GM21381 (cell line): ENCODE measurements at regions not wholly inside any gene's neighbourhood (a gene's known extent, or its start where the extent isn't known, plus 50 kb on each side); places are given as distances from the start of the nearest gene placed in this dataset.
A peak's percentile ranks its signal among the peaks of the same experiment; 100 is the strongest.
"Not testable (repeated sequence)": the region's sequence is repeated elsewhere in the genome, so short reads cannot be mapped to it uniquely, and the experiment has no call there.

Source experiments
- ATAC-seq: cut with Tn5 transposase; IDR thresholded peaks from one replicate; pipeline ENCODE4 v1.9.1; 2021; ENCODE audit warnings: mild to moderate bottlenecking, moderate library complexity; ENCODE audit not compliant: unreplicated experiment

DNA sequence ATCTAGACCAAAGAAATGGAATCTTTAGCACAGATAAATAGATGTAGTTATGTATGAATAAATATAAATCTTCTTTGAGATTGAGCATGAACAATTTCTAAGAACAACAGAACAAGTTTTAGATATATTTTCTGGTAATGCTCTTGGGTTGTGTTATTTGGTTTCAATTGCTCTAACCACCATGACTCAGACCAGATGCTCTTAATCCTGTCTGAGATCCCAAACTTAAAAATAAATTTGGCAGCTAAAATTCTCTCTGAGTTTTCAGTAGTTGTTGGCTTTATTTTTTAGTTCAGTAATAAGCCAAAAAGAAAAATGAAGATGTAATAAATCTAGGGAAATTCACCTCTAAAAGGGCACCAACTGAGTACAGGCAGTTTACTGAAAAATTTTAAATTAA is 1693.4 kb downstream of the NCAM2 start:
- ATAC-seq: no peak

DNA sequence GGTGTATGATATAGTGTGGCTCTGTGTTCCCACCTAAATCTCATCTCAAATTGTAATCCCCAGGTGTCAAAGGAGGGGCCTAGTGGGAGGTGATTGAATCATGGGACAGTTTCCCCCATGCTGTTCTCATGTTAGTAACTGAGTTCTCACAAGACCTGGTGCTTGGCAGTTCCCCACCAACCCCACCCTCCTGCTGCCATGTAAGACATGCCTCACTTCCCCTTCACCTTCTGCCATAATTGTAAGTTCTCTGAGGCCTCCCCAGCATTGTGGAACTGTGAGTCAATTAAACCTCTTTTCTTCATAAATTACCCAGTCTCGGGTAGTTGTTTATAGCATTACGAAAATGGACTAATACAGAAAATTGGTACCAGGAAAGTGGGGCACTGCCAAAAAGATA is 1705.3 kb downstream of the NCAM2 start:
- no peak for ATAC-seq

DNA sequence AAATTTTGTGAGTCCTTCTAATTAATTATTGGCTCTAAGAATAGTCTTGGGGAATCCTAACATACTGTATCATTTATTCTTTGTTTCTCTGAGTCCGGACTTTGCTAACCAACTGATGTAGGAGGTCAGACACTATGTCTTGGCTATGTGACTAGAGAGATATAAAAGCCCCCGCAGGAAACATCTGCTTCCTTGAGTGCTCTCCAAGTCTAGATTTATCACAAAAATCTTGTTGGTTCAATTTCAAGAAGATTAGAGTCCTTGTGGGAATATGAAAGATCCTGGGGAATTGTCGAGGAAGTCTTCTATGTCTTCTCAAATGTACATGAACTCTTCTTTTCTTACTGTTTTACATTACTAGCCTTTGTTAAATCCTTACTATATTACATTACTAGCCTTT is 1712.5 kb downstream of the NCAM2 start:
- no peak for ATAC-seq

DNA sequence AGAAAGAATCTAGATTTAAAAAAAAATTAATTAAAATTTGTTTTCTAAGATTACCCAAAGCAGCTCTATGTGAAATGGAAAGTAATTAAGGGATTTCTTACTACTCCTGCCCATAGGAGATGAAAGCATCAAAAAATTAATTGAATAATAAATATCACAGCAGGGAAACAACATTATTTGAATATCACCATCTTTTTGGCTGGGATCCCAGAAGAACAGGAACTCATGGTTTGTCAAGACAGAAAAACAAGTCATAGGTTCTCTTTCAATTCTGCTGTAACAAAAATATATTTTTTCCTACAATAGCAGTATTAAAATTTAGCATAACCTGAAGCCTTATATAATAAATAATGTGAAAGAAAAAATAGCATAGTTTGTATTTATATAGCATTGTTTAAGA is 1713.4 kb downstream of the NCAM2 start:
- peak; percentile 66 for ATAC-seq

DNA sequence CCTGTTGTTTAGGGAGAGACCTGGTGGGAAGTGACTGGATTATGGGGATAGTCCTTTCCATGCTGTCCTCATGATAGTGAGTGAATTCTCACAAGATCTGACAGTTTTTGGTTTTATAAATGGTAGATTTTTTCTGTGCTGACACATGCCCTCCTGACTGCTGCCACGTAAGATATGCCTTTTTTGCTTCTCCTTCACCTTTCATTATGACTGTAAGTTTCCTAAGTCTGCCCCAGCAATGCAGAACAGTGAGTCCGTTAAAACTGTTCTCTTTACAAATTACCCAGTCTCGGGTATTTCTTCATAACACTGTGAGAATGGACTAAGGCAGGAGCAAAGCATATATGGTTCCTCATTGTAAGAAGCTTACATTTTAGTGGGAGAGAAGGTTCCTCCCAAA is 1727.2 kb downstream of the NCAM2 start:
- ATAC-seq: peak; percentile 81

DNA sequence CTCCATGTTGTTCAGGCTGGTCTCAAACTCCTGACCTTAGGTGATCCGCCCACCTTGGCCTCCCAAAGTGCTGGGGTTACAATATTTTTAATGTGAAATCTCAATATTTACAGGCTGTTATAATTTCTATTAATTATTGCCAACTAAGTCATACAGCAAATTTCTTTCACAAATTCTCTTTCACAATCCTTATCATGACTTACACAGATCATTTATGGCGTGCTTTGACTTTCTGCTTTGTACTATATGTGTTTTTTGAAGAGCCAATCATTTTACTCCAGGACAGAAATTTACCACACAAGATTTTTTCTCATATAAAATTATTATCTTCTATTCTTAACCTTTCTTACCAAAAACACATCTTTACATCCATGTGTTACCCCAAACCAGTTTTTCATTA is 1729.9 kb downstream of the NCAM2 start:
- ATAC-seq: no peak

DNA sequence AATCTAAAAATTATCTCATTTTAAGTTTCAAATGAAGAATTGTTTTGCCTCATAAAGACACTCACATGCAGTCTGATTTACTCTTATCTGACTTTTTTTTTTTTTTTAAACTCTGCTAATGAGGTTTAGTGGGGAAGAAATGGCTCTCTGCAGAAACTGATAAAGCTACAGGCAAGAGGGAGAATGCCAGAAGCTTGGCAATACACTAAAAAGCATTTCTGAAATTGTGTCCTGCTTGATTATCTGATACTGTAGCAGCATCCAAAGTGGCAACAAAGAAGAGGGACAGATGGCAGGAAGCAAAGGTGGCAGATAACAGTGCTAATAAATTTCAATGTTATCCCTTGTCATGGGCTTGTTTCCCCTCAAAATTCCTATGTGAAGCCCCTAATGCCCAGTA is 1744.9 kb downstream of the NCAM2 start:
- no peak for ATAC-seq

DNA sequence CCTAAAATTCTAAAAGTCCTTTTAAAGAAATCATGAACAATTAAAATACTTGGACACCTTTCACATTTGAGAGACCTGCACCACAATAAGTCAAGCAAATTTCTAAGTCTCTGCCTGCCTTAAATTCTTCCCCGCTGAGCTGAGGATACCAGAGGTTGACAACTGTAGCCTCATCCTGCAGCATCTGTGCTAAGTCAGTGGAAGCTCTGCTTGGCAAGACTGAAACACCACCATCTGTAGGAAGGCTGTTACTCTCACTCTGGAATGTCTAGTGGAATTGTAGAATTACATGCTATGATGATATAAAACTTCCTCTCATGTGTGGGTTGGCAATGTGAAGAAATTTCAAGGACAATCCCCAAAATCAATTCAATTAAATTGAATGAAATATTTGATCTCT is 1756.5 kb downstream of the NCAM2 start:
- ATAC-seq: no peak

DNA sequence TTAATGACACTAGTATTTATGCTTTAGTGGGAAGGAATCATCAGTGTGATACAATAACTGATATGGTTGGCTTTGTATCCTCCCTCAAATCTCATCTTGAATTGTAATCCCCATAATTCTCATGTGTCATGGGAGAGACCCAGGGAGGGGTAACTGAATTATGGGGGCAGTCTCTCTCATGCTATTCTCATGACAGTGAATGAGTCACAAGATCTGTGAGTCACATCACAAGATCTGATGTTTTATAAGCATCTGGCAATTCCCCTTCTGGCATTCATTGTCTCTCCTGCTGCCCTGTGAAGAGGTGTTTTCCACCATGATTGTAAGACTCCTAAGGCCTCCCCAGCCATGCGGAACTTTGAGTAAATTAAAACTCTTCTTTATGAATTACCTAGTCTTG is 1760.3 kb downstream of the NCAM2 start:
- no peak for ATAC-seq

DNA sequence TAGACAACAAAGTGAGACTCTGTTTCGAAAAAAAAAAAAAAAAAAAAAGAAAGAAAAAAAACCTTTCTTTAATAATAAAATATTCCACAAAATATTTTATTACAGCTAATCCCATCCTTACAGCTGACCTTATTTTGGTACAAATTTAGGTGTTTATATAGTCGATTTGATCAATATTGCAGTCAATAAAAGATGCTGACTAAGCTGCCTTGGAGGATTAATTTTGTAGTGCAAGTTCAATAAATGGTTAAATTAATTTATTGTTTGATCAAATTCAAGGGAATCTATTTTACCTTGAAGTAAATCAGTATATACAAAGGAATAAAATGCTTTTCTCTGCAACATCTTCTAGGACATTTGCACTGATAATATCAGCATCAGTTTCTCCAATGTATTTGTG is 1764.3 kb downstream of the NCAM2 start:
- ATAC-seq: no peak

DNA sequence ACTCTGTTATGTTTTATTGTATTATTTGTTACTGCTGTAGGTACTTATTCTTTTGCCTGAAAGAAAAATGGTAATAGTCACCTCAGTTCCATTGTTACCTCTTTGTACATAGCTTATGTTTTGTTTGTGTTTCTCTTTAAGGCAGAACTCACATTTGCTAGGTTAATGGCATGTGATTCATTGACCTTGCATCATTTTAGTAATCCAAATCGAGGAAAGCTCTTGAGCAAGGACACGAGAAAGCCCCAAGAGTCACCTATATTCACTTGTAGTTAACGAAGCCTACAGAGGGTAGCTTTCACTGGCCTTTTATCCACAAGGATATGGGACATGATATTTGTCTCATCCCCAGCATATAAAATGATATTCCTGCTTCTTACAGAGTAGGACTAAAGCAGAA is 1765.2 kb downstream of the NCAM2 start:
- no peak for ATAC-seq

DNA sequence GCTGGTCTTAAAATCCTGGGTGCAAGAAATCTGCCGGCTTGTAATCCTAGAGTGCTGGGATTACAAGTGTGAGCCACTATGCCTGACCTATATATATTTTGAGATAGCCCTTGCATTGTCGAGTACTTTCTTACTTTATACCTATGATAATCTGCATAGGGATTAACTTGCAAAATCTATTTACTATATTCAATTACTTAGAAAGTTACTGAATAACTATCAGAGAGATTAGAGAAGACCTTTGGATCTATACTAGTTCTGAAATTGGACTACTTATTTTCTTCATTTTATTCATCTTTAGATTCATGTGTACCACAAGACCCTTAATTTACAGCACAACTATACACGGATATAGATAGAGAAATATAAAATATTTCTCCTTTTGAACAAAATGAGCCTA is 1766.0 kb downstream of the NCAM2 start:
- no peak for ATAC-seq

DNA sequence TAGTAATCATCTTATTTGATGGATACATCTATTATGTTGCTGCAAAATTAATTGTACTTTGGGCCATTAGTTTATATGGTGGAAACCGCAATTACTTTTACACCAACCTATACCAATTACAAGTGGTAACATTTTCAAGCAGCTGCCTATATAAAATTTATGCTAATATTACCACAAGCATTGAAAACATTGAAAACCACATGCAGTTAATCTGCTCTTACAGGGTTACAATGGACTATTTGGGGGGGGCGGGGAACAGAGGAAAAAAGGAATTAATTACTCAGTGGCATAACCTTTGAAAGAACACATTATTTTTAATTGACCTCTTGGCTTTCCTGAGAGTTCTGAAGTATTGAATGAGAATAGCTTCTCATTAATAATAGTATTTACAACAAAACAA is 1793.2 kb downstream of the NCAM2 start:
- no peak for ATAC-seq

DNA sequence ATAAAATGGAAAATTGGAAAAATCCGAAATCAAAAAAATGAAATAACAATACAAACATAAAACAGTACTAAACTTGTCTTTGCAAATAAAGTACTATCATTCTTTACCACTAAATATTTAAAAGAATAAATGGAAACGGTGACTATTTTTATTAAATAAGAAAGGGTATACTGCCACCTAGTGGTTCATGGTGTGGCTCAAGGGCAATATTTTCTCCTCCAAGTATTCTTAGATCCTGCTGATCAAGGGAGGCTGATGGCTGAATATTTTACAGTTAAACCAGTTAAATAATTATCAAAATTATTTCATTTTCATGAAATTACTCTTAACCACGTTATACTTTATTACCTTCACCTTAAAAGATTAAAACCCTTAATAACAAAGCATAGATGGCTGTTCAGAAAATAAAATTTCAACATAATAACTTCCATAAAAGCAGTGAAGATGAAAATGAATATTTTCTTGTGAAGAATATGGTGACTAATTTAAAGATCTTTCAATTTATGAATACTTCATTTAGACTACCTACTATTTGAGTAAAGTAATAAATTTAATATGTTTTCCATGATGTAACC is 1793.9 kb downstream of the NCAM2 start:
- peak; percentile 54 for ATAC-seq

DNA sequence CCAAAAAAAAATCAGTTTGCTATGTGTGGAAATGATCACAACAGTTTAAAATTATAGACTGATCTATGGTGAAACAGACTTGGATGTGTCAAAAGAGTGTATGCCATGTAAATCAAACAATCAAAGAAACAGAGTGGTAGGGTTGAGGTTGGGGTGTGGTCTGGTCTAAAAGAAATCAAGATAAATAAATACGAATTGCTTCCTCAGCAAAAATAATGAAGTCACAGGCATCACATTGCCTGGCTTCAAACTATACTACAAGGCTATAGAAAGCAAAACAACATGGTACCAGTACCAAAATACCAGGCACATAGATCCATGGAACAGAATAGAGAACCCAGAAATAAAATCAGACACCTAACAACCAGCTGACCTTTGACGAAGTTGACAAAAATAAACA is 1796.9 kb downstream of the NCAM2 start:
- ATAC-seq: no peak

DNA sequence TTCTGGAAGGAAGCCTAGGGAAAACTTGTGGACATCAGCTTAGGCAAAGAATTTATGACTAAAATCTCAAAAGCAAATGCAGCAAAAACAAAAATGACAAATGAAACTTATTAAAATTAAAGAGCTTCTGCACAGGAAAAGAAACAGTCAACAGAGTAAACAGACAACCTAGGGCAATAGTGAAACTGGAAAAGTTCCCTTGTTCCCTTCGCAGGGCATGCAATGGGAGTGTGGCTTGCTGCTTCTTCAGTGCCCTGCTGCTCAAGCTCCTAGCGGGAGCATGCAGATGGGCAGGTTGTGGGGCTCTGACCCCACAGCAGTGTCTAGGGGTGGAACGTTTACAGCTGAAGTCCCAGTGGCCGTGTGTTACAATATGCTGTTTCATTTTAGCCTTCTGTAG is 1797.4 kb downstream of the NCAM2 start:
- ATAC-seq: no peak

DNA sequence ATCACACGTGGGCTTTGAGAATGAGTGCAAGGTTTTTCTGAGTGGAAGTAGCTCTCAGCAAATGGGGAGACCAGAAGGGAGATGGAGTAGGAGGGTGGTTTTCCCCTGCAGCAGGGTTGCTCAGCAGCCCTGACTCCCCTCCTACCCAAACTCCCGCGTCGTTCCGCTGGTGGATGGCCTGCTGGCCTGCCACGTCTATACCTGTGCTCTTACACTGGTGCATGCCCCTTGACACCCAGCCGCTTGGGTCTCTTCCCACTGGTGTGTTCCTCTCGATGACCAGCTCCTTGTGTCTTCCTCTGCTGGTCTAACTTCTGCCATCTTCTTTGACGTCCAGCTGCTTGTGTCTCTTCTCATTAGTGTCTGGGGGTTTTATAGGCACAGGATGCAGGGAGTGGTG is 1797.9 kb downstream of the NCAM2 start:
- ATAC-seq: no peak

DNA sequence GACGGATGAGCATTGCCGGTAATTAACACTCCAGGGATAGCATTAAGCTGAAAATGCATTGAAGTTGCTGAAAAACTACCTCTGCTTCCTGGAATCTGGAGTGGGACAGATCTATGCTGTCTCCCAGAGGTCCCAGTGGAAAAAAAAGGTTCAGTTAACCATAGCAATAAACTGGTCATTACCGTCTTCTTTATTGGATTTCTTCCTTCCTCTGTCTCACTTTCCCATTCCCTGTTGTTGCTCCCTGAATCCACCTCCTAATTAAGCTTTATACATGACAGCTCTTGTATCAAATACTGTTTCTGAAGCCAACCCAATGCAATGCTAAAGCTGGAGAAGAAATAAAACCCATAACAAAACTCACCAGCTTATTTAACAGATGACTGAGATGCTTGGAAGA is 1805.9 kb downstream of the NCAM2 start:
- no peak for ATAC-seq

DNA sequence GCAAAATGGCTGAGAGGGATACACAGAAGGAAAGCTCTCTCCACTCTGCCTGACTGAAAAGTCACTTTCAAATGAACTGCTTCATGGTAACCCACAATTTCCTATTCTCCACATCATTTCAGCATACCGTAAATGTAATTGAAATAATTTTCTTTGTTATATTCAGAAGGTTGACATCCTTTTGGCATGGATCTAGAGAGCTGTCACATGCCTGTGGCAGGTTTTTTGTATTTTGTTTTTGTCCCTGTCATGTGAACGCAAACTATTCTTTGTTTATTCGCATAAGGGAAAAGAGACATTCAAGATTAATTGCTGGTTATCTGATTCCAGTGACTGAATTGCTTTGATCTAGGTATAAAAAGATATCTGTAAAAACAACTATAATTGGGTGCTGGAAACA is 1808.1 kb downstream of the NCAM2 start:
- ATAC-seq: no peak

DNA sequence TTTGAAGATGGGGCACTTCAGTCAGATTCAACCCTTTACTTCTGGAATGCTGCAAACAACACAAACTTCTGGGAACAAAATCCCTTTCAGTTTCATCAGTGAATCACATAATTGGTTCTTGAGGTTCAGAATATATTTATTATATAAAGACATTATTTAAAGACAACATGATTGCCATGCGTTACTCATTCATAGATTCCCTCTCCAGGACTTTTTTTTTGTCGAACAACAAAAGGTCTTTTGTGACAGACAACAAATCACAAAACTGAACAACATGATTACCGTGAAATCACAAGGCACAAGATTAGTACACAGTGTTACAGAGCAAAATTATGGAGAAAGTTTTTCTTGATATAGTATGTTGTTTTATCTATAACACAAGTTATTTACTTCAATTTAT is 1815.0 kb downstream of the NCAM2 start:
- no peak for ATAC-seq

DNA sequence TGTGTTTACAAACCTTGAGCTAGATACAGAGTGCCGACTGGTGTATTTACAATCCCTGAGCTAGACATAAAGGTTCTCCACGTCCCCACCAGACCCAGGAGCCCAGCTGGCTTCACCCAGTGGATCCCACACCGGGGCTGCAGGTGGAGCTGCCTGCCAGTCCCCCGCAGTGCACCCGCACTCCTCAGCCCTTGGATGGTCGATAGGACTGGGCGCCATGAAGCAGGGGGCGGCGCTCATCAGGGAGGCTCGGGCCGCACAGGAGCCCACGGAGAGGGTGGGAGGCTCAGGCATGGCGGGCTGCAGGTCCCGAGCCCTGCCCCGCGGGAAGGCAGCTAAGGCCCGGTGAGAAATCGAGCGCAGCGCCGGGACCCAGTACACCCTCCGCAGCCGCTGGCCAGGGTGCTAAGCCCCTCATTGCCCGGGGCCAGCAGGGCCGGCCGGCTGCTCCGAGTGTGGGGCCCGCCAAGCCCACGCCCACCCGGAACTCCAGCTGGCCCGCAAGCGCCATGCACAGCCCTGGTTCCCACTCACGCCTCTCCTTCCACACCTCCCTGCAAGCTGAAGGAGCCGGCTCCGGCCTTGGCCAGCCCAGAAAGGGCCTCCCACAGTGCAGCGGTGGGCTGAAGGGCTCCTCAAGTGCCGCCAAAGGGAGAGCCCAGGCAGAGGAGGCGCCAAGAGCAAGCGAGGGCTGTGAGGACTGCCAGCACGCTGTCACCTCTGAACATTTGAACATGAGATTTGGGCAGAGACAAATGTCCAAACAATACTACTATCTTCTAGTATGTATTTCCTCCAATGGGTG is 1820.7 kb downstream of the NCAM2 start:
- ATAC-seq: not testable (repeated sequence)

DNA sequence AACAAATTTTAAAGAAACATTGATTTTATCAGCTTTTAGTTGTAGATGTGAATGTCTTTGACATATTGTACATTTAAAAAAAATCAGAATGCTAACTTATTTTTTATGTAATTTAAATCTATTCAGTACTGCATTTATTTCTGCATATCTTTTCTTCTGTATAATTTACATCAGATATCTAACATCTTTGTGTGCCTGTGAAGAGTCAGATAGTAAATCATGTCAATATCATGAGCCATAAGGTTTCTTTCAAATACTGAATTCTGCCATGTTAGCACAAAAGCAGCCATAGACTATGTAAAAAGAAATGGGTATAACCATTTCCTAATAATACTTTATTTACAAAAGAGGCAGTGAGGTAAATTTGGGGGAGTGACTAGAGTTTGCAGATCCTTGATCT is 1829.2 kb downstream of the NCAM2 start:
- no peak for ATAC-seq

DNA sequence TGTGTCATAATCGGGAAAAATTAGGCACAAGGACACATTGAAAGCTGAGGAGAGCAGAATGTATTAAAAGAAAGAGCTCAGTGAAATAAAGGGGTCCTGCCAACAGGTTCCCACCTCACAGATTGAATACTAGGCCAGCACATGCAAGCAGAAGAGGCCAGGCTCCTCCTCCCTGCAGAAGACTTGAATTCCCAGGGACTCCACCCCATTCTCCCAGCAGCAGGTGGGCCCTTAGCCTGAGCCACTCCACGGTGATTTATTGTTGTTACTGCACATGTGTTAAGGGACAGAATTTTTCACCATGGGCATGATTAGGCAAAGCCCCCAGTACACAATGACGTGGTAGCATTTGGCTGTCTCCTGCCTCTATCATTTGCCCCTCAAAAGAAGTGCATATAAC is 1844.7 kb downstream of the NCAM2 start:
- no peak for ATAC-seq
